ENCODE measurements at regions not wholly inside any gene's neighbourhood (a gene's known extent, or its start where the extent isn't known, plus 50 kb on each side); places are given as distances from the start of the nearest gene placed in this dataset.

- Mint-ChIP-seq H3K9me3 (ENCODE audit: low read depth) (peaks cover 16% of the 10 kb centered on the region), H3K36me3 (ENCODE audit: low read depth) (no peaks in the 10 kb centered on the region), H3K4me1 (ENCODE audit: low read depth) (peaks cover 48% of the 10 kb centered on the region), H3K4me3 (ENCODE audit: unreplicated experiment) (no peak overlapping the region), H3K27me3 (ENCODE audit: low read depth) (no peaks in the 10 kb centered on the region), H3K27ac (ENCODE audit: unreplicated experiment) (no peak overlapping the region)
- TF ChIP-seq, protein P1, sequence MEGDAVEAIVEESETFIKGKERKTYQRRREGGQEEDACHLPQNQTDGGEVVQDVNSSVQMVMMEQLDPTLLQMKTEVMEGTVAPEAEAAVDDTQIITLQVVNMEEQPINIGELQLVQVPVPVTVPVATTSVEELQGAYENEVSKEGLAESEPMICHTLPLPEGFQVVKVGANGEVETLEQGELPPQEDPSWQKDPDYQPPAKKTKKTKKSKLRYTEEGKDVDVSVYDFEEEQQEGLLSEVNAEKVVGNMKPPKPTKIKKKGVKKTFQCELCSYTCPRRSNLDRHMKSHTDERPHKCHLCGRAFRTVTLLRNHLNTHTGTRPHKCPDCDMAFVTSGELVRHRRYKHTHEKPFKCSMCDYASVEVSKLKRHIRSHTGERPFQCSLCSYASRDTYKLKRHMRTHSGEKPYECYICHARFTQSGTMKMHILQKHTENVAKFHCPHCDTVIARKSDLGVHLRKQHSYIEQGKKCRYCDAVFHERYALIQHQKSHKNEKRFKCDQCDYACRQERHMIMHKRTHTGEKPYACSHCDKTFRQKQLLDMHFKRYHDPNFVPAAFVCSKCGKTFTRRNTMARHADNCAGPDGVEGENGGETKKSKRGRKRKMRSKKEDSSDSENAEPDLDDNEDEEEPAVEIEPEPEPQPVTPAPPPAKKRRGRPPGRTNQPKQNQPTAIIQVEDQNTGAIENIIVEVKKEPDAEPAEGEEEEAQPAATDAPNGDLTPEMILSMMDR (IDR thresholded peaks at IDR 0.05), result no peak
- DNase-seq (ENCODE audit: low spot score), result no peak
Measured at GRCh38 chr10:36341471-36341870, 699.4 kb upstream of the FZD8 start.

GRCh38 chr10:36336315-36336714, 694.2 kb upstream of the FZD8 start:
- TF ChIP-seq, protein P1 (IDR thresholded peaks at IDR 0.05), result no peak
- Mint-ChIP-seq H3K9me3 (ENCODE audit: low read depth) (peaks cover 12% of the 10 kb centered on the region), H3K4me1 (ENCODE audit: low read depth) (peaks cover 42% of the 10 kb centered on the region), H3K27ac (ENCODE audit: unreplicated experiment) (peak overlapping the region; percentile 76), H3K4me3 (ENCODE audit: unreplicated experiment) (no peak overlapping the region), H3K27me3 (ENCODE audit: low read depth) (no peaks in the 10 kb centered on the region), H3K36me3 (ENCODE audit: low read depth) (no peaks in the 10 kb centered on the region)
- no peak for DNase-seq (ENCODE audit: low spot score)

DNA sequence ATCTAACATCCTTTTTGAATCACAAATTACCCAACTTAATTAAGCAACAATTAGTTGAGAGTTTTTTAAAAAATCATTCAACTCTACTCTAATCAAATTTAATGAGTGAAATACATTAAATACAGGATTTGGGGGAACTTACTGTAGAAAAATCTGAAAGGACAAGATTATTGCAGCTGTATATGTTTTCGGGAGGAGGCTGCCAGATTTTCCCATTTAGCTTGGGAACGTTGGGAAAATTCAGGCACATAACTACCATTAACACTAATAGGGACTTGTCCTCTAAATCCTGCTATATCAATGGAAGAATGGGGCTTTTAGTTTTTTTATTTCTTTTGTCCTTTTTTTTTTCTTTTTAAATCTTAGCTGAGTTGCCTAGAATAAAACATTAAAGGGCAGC, 691.4 kb upstream of the FZD8 start:
- Mint-ChIP-seq H3K27ac (ENCODE audit: unreplicated experiment) (no peak overlapping the region), H3K9me3 (ENCODE audit: low read depth) (peaks cover 12% of the 10 kb centered on the region), H3K27me3 (ENCODE audit: low read depth) (no peaks in the 10 kb centered on the region), H3K4me3 (ENCODE audit: unreplicated experiment) (no peak overlapping the region), H3K36me3 (ENCODE audit: low read depth) (no peaks in the 10 kb centered on the region), H3K4me1 (ENCODE audit: low read depth) (peaks cover 34% of the 10 kb centered on the region)
- TF ChIP-seq, protein P1 (IDR thresholded peaks at IDR 0.05), result no peak
- DNase-seq (ENCODE audit: low spot score), result no peak

DNA sequence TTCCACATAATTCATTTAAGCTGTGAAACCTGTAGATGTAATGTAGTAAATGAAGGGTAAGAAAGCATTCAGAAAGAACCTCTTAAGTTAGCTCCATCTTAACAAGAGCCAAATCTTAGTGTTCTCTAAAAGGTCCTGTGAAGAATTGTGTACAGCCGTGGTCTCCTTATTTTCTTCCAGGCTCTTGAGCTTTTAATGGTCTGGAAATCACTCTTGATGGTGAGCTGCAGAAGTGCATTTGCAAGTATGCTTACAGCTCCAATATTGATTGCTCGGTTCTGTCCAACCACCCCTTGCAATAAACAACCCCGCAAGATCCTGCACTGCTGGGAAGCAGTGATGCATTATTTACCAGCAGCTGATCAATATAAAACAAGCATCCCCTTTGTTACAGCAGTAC, 690.8 kb upstream of the FZD8 start:
- no peak for DNase-seq (ENCODE audit: low spot score)
- Mint-ChIP-seq H3K9me3 (ENCODE audit: low read depth) (peaks cover 12% of the 10 kb centered on the region), H3K4me3 (ENCODE audit: unreplicated experiment) (no peak overlapping the region), H3K27ac (ENCODE audit: unreplicated experiment) (no peak overlapping the region), H3K4me1 (ENCODE audit: low read depth) (peaks cover 34% of the 10 kb centered on the region), H3K36me3 (ENCODE audit: low read depth) (no peaks in the 10 kb centered on the region), H3K27me3 (ENCODE audit: low read depth) (no peaks in the 10 kb centered on the region)
- TF ChIP-seq, protein P1 (IDR thresholded peaks at IDR 0.05), result no peak

DNA sequence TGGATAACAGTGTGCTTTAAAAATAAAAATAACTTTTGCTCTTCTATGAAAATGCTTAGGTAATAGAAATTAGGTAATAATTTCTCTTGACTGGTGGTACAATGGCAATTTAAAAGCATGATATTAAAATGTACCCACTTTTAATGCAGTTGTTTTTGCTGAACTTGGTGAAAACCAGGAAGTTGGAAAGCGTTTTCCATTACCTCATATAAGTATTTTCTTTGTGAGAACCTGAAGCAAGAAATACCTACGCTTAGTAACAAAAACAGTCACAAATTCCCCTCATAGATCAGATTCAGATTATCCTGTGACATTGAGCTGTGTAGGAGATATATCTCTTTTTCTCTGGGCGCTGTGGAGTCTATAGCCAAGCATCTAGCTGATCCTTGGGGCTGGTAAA, 689.0 kb upstream of the FZD8 start:
- H3K27me3 Mint-ChIP-seq (ENCODE audit: low read depth), result no peaks in the 10 kb centered on the region
- no peak for DNase-seq (ENCODE audit: low spot score)

More for the DNA sequence above, 689.0 kb upstream of the FZD8 start:
- no peak overlapping the region for H3K4me3 Mint-ChIP-seq (ENCODE audit: unreplicated experiment)
- H3K27ac Mint-ChIP-seq (ENCODE audit: unreplicated experiment), result no peak overlapping the region
- TF ChIP-seq, protein P1 (IDR thresholded peaks at IDR 0.05), result no peak
- no peaks in the 10 kb centered on the region for H3K36me3 Mint-ChIP-seq (ENCODE audit: low read depth)
- H3K9me3 Mint-ChIP-seq (ENCODE audit: low read depth), result no peaks in the 10 kb centered on the region
- H3K4me1 Mint-ChIP-seq (ENCODE audit: low read depth), result peaks cover 22% of the 10 kb centered on the region

Measured in chondrocyte (in vitro differentiated cells).